Suprapubic skin (tissue), 4 donors: ENCODE measurements at regions not wholly inside any gene's neighbourhood (a gene's known extent, or its start where the extent isn't known, plus 50 kb on each side); places are given as distances from the start of the nearest gene placed in this dataset.

ENCODE experiments used
- POLR2A ChIP-seq, 2 donors: fragments of 450-650 bp; IDR thresholded peaks; one replicate each; pipeline ENCODE4 v1.6.1; 2017; ENCODE audit warnings: antibody characterized with exemption in 2 of 2, mild to moderate bottlenecking in 2 of 2, moderate library complexity in 2 of 2
- POLR2AphosphoS5 ChIP-seq, 3 donors: sonication (generic); formaldehyde crosslinking; IDR thresholded peaks; one replicate each; pipeline ENCODE4 v1.6.1; 2017; ENCODE audit warnings: antibody characterized with exemption in 3 of 3
- TF ChIP-seq, protein P1 (sequence below), 2 donors: fragments of 200-600 bp in 1 of 2; fragments of 450-650 bp in 1 of 2; sonication (generic) in 1 of 2; IDR thresholded peaks; one replicate each; pipeline ENCODE4 v1.5.1; 2016 to 2019; ENCODE audit warnings: antibody characterized with exemption in 2 of 2, mild to moderate bottlenecking in 1 of 2, moderate library complexity in 1 of 2

DNA sequence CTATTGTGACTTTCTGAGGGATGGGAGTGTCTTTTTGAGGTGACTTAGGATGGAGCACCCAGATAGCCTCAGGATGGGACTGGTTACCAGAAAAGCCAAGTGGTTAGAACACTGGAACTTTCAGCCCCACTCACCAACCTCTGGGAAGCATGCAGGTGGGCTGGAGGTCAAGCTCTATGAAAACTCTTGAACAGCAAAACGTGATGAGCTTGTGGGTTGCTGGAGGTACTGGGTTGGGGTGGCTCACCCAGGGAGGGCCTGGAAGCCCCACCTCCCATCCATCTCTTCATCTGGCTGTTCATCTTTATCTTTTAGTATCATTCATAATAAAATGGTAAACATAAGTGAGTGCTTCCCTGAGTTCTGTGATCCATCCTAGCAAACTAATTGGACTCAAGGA, 216.4 kb downstream of the SPP2 start:
- TF ChIP-seq POLR2A (IDR thresholded peaks at IDR 0.05): no peak
- TF ChIP-seq POLR2AphosphoS5 (IDR thresholded peaks at IDR 0.05): no peak
- TF ChIP-seq, protein P1, sequence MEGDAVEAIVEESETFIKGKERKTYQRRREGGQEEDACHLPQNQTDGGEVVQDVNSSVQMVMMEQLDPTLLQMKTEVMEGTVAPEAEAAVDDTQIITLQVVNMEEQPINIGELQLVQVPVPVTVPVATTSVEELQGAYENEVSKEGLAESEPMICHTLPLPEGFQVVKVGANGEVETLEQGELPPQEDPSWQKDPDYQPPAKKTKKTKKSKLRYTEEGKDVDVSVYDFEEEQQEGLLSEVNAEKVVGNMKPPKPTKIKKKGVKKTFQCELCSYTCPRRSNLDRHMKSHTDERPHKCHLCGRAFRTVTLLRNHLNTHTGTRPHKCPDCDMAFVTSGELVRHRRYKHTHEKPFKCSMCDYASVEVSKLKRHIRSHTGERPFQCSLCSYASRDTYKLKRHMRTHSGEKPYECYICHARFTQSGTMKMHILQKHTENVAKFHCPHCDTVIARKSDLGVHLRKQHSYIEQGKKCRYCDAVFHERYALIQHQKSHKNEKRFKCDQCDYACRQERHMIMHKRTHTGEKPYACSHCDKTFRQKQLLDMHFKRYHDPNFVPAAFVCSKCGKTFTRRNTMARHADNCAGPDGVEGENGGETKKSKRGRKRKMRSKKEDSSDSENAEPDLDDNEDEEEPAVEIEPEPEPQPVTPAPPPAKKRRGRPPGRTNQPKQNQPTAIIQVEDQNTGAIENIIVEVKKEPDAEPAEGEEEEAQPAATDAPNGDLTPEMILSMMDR (IDR thresholded peaks at IDR 0.05): no peak
